Transverse colon (tissue), 3 donors: ENCODE measurements at regions not wholly inside any gene's neighbourhood (a gene's known extent, or its start where the extent isn't known, plus 50 kb on each side); places are given as distances from the start of the nearest gene placed in this dataset.

Source experiments
- CTCF ChIP-seq, 5 experiments: fragments of 200-600 bp in 3 of 5; fragments of 450-650 bp in 2 of 5; sonication (generic) in 3 of 5; IDR thresholded peaks; 1 replicate in 2 of 5; 2 replicates in 3 of 5; pipeline ENCODE4 v1.5.1; 2016 to 2017; ENCODE audit warnings: antibody characterized with exemption in 5 of 5, inconsistent platforms in 3 of 5, mild to moderate bottlenecking in 2 of 5, moderate library complexity in 1 of 5
- EP300 ChIP-seq: sonication (generic); formaldehyde crosslinking; IDR thresholded peaks from one replicate; pipeline ENCODE4 v1.6.1; 2017; ENCODE audit warnings: antibody characterized with exemption, low read depth

- TF ChIP-seq CTCF (IDR thresholded peaks at IDR 0.05) = no peak
- TF ChIP-seq EP300 = no peak
Measured at GRCh38 chr10:81109200-81109752, 571.6 kb downstream of the SH2D4B start.
